Pancreas (tissue), 10 donors: ENCODE measurements at regions not wholly inside any gene's neighbourhood (a gene's known extent, or its start where the extent isn't known, plus 50 kb on each side); places are given as distances from the start of the nearest gene placed in this dataset.

Source experiments
- ATAC-seq, 4 donors: fragments of 200-7000 bp; cut with Tn5 transposase; one replicate each; pipeline versions ENCODE4 v1.8.0 to v1.9.1; 2020; ENCODE audit warnings: mild to moderate bottlenecking in 4 of 4, moderate library complexity in 4 of 4
- DNase-seq, 6 donors: peaks; one replicate each; pipeline ENCODE4 v3.0.0-alpha.2; 2020
- FAIRE-seq: peaks from 2 replicates; lab custom pipeline; 2012; peaks lifted over from hg19 to GRCh38; lab: Jason Lieb, UNC
- H3K27ac ChIP-seq, 4 donors: fragments of 200-600 bp; sonication (generic); 1 replicate in 3 of 4; 2 replicates in 1 of 4; pipeline versions ENCODE4 v1.5.0 to v1.8.0; 2020
- H3K27me3 ChIP-seq, 4 donors: fragments of 200-600 bp; one replicate each; pipeline ENCODE4 v1.8.0; 2021
- H3K36me3 ChIP-seq, 3 donors: fragments of 200-600 bp; sonication (generic) in 1 of 3; one replicate each; pipeline versions ENCODE4 v1.5.0 to v1.8.0; 2020 to 2021
- H3K4me1 ChIP-seq, 3 donors: fragments of 200-600 bp; one replicate each; pipeline ENCODE4 v1.8.0; 2021
- H3K4me3 ChIP-seq, 4 donors: fragments of 200-600 bp; sonication (generic) in 2 of 4; one replicate each; pipeline versions ENCODE4 v1.5.0 to v1.8.0; 2020 to 2021
- H3K9me3 ChIP-seq, 4 donors: fragments of 200-600 bp; one replicate each; pipeline ENCODE4 v1.8.0; 2021
- CTCF ChIP-seq, 4 donors: fragments of 200-600 bp; sonication (generic) in 3 of 4; IDR thresholded peaks; one replicate each; pipeline versions ENCODE4 v1.5.0 to v1.8.0; 2021; ENCODE audit warnings: antibody characterized with exemption in 4 of 4
- WGBS, 2 donors: extraction: QIAGEN DNeasy Blood & Tissue Kit; methylation state at CpG; one replicate each; pipeline ENCODE4 v1.1.7; 2013; 5-methylcytosine and 5-hydroxymethylcytosine counted together
- intact Hi-C, 3 donors: fragments of 100-400 bp; cut with DNase I; formaldehyde crosslinking; loops; one replicate each; pipeline versions ENCODE4 v1.11.1 to v1.14.2; 2022
- donor health status: healthy with polysubstance abuse.
- donor health status: DM: no; HTN: no; CAD: no; lungs with moderate emphysema.
- donor health status: DM: no; HTN: no; CAD: no.
- donor health status: control.
- donor health status: control.
- donor health status: Bipolar disorder and iron deficiency.
- donor health status: DM: yes; HTN: yes; CAD: no.
- donor health status: DM: no; HTN: no; CAD: no.
- donor health status: DM: no; HTN: no; CAD: no.
- donor health status: DM: yes; HTN: yes; CAD: no.

- Histone ChIP-seq H3K27ac (no peak overlapping the region), H3K4me1 (no peaks in the 10 kb centered on the region), H3K27me3 (peaks cover 0 to 3% (median 0%) of the 10 kb centered on the region in 4 donors), H3K36me3 (no peaks in the 10 kb centered on the region), H3K4me3 (no peak overlapping the region), H3K9me3 (no peaks in the 10 kb centered on the region)
- no peak for DNase-seq
- FAIRE-seq: no peak
- TF ChIP-seq CTCF (IDR thresholded peaks at IDR 0.05): no peak
- intact Hi-C loops: no loop called here
- WGBS, 2 donors: 73 to 76% methylated on average over 18 of the region's 18 CpGs
- no peak for ATAC-seq
These were observed 158.0 kb downstream of the KCNA5 start for GRCh38 chr12:5201554-5202218.

GRCh38 chr12:5203274-5203673, 159.6 kb downstream of the KCNA5 start:
- H3K4me3 ChIP-seq: no peak overlapping the region
- peaks cover 0 to 6% (median 0%) of the 10 kb centered on the region in 4 donors for H3K27me3 ChIP-seq
- H3K9me3 ChIP-seq: no peaks in the 10 kb centered on the region
- no peaks in the 10 kb centered on the region for H3K4me1 ChIP-seq
- ATAC-seq: no peak
- TF ChIP-seq CTCF (IDR thresholded peaks at IDR 0.05): no peak
- DNase-seq: no peak
- H3K27ac ChIP-seq: no peak overlapping the region
- WGBS, 2 donors: 0% methylated on average over 1 of the region's 1 CpG
- no peak for FAIRE-seq
- no peaks in the 10 kb centered on the region for H3K36me3 ChIP-seq
- intact Hi-C loops: no loop called here

- Histone ChIP-seq H3K36me3 (no peaks in the 10 kb centered on the region), H3K4me1 (no peaks in the 10 kb centered on the region), H3K9me3 (no peaks in the 10 kb centered on the region), H3K27me3 (peaks cover 0 to 11% (median 0%) of the 10 kb centered on the region in 4 donors), H3K27ac (no peak overlapping the region), H3K4me3 (no peak overlapping the region)
- ATAC-seq: no peak
- DNase-seq: no peak
- TF ChIP-seq CTCF (IDR thresholded peaks at IDR 0.05): no peak
- WGBS, 2 donors: 60 to 69% methylated on average over 4 of the region's 4 CpGs
- FAIRE-seq: no peak
- intact Hi-C loops: no loop called here
These were observed 160.0 kb downstream of the KCNA5 start for GRCh38 chr12:5203720-5204119.

- Histone ChIP-seq H3K4me3 (no peak overlapping the region), H3K27me3 (peaks cover 0 to 11% (median 0%) of the 10 kb centered on the region in 4 donors), H3K4me1 (no peaks in the 10 kb centered on the region), H3K9me3 (no peaks in the 10 kb centered on the region), H3K27ac (no peak overlapping the region), H3K36me3 (no peaks in the 10 kb centered on the region)
- no peak for TF ChIP-seq CTCF (IDR thresholded peaks at IDR 0.05)
- intact Hi-C loops: no loop called here
- ATAC-seq (no peak), FAIRE-seq (no peak), DNase-seq (no peak)
- WGBS, 2 donors: 68 to 74% methylated on average over 4 of the region's 4 CpGs
These were observed 160.6 kb downstream of the KCNA5 start for GRCh38 chr12:5204271-5204670.

DNA sequence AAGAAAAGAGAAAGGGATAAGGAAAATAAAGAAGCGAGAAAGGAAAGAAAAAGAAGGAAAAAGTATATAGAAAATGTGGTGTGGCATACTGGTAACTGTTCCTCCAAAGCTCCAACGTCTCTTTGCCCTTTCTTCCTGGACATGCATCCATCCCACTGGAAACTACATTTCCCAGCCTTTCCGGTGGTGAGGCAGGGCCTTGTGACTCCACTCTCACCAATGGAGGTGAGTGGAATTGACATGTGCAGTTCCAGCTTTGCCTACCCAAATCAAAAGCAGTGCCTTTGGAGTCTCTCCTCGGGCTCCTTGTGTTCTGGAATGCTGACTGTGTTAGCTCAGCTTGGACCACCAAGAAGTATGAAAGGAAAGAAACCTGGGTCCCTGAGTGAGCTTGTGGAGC, 161.2 kb downstream of the KCNA5 start:
- ATAC-seq (no peak), FAIRE-seq (no peak), DNase-seq (no peak)
- Histone ChIP-seq H3K4me3 (no peak overlapping the region), H3K27ac (no peak overlapping the region), H3K9me3 (no peaks in the 10 kb centered on the region), H3K36me3 (no peaks in the 10 kb centered on the region), H3K4me1 (no peaks in the 10 kb centered on the region), H3K27me3 (peaks cover 0 to 11% (median 0%) of the 10 kb centered on the region in 4 donors)
- WGBS, 2 donors: 66 to 73% methylated on average over 4 of the region's 4 CpGs
- intact Hi-C loops: no loop called here
- no peak for TF ChIP-seq CTCF (IDR thresholded peaks at IDR 0.05)
